ENCODE measurements at regions not wholly inside any gene's neighbourhood (a gene's known extent, or its start where the extent isn't known, plus 50 kb on each side); places are given as distances from the start of the nearest gene placed in this dataset.

- TF ChIP-seq EZH2 (IDR thresholded peaks at IDR 0.05; ENCODE audit: insufficient read depth, low read length) = no peak
- TF ChIP-seq, protein P1, sequence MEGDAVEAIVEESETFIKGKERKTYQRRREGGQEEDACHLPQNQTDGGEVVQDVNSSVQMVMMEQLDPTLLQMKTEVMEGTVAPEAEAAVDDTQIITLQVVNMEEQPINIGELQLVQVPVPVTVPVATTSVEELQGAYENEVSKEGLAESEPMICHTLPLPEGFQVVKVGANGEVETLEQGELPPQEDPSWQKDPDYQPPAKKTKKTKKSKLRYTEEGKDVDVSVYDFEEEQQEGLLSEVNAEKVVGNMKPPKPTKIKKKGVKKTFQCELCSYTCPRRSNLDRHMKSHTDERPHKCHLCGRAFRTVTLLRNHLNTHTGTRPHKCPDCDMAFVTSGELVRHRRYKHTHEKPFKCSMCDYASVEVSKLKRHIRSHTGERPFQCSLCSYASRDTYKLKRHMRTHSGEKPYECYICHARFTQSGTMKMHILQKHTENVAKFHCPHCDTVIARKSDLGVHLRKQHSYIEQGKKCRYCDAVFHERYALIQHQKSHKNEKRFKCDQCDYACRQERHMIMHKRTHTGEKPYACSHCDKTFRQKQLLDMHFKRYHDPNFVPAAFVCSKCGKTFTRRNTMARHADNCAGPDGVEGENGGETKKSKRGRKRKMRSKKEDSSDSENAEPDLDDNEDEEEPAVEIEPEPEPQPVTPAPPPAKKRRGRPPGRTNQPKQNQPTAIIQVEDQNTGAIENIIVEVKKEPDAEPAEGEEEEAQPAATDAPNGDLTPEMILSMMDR (IDR thresholded peaks at IDR 0.05; ENCODE audit: insufficient read depth, low read depth, low read length) = no peak
Measured at GRCh38 chr6:114833211-114833610, 490.4 kb upstream of the HS3ST5 start.

All from astrocyte (in vitro differentiated cells and primary cell).